ENCODE measurements at regions not wholly inside any gene's neighbourhood (a gene's known extent, or its start where the extent isn't known, plus 50 kb on each side); places are given as distances from the start of the nearest gene placed in this dataset.
A peak's percentile ranks its signal among the peaks of the same experiment; 100 is the strongest.

DNA sequence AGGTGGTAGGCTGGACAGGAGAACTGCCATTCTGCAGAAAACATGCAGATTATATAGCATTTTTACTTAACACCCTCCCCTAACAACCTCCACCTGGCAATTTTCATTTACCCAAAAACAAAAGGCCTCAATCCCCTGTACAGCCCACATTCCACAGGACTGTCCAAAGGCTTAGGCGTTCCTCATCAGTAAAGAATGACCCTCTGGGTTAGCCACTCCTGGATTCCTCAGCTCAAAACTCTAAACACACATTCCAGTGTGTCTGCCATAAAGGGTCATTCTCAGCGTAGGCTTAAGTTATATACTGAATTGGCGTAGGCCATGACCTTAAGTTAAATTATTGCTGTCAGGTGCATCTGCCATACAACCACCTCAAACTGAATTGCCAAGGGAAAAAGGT lies 261.8 kb upstream of the CHAC2 start:
- no peaks in the 10 kb centered on the region for H3K4me1 ChIP-seq
- intact Hi-C loops (cut with DNase I): no loop called here
- TF ChIP-seq, protein P1, sequence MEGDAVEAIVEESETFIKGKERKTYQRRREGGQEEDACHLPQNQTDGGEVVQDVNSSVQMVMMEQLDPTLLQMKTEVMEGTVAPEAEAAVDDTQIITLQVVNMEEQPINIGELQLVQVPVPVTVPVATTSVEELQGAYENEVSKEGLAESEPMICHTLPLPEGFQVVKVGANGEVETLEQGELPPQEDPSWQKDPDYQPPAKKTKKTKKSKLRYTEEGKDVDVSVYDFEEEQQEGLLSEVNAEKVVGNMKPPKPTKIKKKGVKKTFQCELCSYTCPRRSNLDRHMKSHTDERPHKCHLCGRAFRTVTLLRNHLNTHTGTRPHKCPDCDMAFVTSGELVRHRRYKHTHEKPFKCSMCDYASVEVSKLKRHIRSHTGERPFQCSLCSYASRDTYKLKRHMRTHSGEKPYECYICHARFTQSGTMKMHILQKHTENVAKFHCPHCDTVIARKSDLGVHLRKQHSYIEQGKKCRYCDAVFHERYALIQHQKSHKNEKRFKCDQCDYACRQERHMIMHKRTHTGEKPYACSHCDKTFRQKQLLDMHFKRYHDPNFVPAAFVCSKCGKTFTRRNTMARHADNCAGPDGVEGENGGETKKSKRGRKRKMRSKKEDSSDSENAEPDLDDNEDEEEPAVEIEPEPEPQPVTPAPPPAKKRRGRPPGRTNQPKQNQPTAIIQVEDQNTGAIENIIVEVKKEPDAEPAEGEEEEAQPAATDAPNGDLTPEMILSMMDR (IDR thresholded peaks at IDR 0.05): no peak
- ATAC-seq (peak; percentile 42), DNase-seq (no peak)
- no peaks in the 10 kb centered on the region for H3K27me3 ChIP-seq
- no peak overlapping the region for H3K4me3 ChIP-seq
- H3K9me3 ChIP-seq: no peaks in the 10 kb centered on the region
- H3K36me3 ChIP-seq: no peaks in the 10 kb centered on the region
- no peak overlapping the region for H3K27ac ChIP-seq

DNA sequence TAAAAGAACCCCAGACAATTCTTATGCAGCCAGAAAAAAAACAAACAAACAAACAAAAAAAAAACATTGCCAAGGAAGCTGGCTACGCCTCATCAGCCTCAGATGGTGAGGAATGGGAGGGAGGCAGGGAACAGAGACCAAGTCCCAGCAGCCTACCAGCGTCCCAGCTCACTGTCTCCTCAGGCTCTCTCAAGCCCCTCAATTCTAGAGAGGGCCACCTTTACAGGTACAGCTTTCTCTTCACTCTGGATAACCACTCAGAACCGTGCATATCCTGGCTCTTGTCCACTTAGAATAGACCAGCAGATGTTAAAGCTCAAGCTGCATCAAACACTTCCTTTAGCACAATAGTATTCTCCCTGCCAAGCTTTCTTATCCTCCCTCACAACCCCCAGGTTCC lies 263.1 kb upstream of the CHAC2 start:
- Histone ChIP-seq H3K9me3 (no peaks in the 10 kb centered on the region), H3K4me3 (no peak overlapping the region), H3K27me3 (no peaks in the 10 kb centered on the region), H3K27ac (no peak overlapping the region), H3K4me1 (no peaks in the 10 kb centered on the region), H3K36me3 (no peaks in the 10 kb centered on the region)
- DNase-seq (no peak), ATAC-seq (no peak)
- intact Hi-C loops (cut with DNase I): no loop called here
- TF ChIP-seq, protein P1 (IDR thresholded peaks at IDR 0.05): no peak

DNA sequence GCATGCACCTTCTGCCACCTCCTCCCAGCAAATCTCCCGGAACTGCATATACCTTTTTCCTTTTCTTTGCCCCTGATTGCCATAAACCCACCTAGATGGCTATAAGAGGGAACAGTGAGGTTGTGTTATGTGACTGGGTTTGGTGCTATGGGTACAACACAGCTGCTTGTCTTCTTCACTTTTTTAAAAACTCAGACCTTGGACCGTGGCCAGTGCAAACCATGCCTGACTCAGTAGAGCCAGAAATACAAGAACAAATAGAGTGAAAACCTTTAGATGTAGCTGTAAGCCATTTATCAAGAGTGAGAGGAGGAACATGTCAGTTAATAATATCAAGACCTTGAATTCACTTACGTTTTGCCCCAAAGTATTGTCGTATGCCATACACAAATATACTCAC lies 267.4 kb upstream of the CHAC2 start:
- H3K4me1 ChIP-seq: no peaks in the 10 kb centered on the region
- no peaks in the 10 kb centered on the region for H3K27me3 ChIP-seq
- H3K36me3 ChIP-seq: no peaks in the 10 kb centered on the region
- ATAC-seq: peak; percentile 31
- TF ChIP-seq, protein P1 (IDR thresholded peaks at IDR 0.05): no peak
- intact Hi-C loops (cut with DNase I): no loop called here
- H3K27ac ChIP-seq: no peak overlapping the region
- peak in 2 of 4 donors; percentile 12 to 21 for DNase-seq
- no peak overlapping the region for H3K4me3 ChIP-seq
- no peaks in the 10 kb centered on the region for H3K9me3 ChIP-seq

DNA sequence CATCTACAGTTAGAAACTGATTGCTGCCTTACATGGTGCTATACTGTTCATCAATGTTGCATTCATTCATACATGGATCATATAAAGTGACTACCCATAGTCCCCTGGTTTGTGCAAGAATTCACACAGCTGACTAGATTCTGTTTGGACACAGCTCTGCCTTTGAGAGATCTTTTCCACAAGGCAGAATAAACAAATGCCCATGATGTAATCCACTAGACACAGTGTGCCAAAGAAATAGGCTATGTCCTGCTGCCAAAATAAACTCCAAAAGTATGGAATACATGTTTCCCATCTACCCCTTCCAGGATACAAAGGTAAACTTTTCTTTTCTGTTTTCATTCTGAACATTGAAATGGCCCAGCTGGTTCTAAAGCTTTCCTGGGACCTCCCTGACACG lies 269.4 kb upstream of the CHAC2 start:
- H3K36me3 ChIP-seq: no peaks in the 10 kb centered on the region
- ATAC-seq: peak; percentile 83
- intact Hi-C loops (cut with DNase I): no loop called here
- TF ChIP-seq, protein P1 (IDR thresholded peaks at IDR 0.05): no peak
- DNase-seq: peak in 2 of 4 donors; percentile 3 to 12
- no peaks in the 10 kb centered on the region for H3K9me3 ChIP-seq
- no peaks in the 10 kb centered on the region for H3K27me3 ChIP-seq
- H3K4me1 ChIP-seq: no peaks in the 10 kb centered on the region
- H3K27ac ChIP-seq: peak overlapping the region; percentile 38 to 62
- no peak overlapping the region for H3K4me3 ChIP-seq

DNA sequence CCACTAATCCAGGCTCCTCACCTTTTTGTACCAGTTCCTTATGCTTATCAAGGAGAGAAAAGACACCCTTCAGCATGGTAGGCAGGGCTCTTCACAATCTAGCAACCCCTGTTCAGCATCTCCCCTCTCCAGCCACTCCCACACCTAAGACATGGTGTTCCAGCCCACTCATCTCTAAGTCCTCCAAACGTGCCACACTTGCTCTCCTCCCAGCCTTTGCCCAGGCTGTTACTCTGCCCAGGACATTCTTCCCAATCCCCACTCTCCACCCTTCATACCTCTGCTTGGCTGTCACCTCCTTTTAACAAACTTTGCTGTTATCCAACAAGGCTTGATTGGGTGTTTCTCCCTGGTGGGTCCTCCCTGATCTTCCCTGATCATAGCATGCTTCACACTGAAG lies 270.6 kb upstream of the CHAC2 start:
- H3K27ac ChIP-seq: no peak overlapping the region
- intact Hi-C loops (cut with DNase I): no loop called here

More for the DNA sequence above, 270.6 kb upstream of the CHAC2 start:
- TF ChIP-seq, protein P1 (IDR thresholded peaks at IDR 0.05): no peak
- Histone ChIP-seq H3K4me1 (no peaks in the 10 kb centered on the region), H3K9me3 (no peaks in the 10 kb centered on the region), H3K27me3 (no peaks in the 10 kb centered on the region), H3K4me3 (no peak overlapping the region), H3K36me3 (no peaks in the 10 kb centered on the region)
- no peak for DNase-seq
- ATAC-seq: no peak
